H9 (cell line): ENCODE measurements at regions not wholly inside any gene's neighbourhood (a gene's known extent, or its start where the extent isn't known, plus 50 kb on each side); places are given as distances from the start of the nearest gene placed in this dataset.

ENCODE experiments used
- DNase-seq: peaks from one replicate; pipeline ENCODE4 v3.0.0-alpha.2; 2017
- H2AFZ ChIP-seq: one replicate; pipeline ENCODE4 v1.6.1; 2013; ENCODE audit warnings: mild to moderate bottlenecking, low read length, control low read depth, moderate library complexity
- H2AK5ac ChIP-seq: 2 replicates; pipeline ENCODE4 v1.6.1; 2013; ENCODE audit warnings: low read length, control low read depth, mixed read lengths; ENCODE audit not compliant: insufficient read length
- H2BK120ac ChIP-seq: one replicate; pipeline ENCODE4 v1.6.1; 2013; ENCODE audit warnings: low read depth, mild to moderate bottlenecking, low read length, control low read depth, inconsistent platforms; ENCODE audit not compliant: poor library complexity, severe bottlenecking
- H2BK12ac ChIP-seq: 2 replicates; pipeline ENCODE4 v1.6.1; 2013; ENCODE audit warnings: low read length, control low read depth, mixed read lengths, low read depth; ENCODE audit not compliant: insufficient read length
- H2BK15ac ChIP-seq: 2 replicates; pipeline ENCODE4 v1.6.1; 2013; ENCODE audit warnings: low read depth, low read length, control low read depth
- H2BK20ac ChIP-seq: one replicate; pipeline ENCODE4 v1.6.1; 2013; ENCODE audit warnings: low read depth, mild to moderate bottlenecking, low read length, control low read depth, inconsistent platforms; ENCODE audit not compliant: poor library complexity, severe bottlenecking
- H2BK5ac ChIP-seq: 2 replicates; pipeline ENCODE4 v1.6.1; 2013; ENCODE audit warnings: low read length, control low read depth, mixed read lengths; ENCODE audit not compliant: insufficient read length
- H3K14ac ChIP-seq: 2 replicates; pipeline ENCODE4 v1.6.1; 2013; ENCODE audit warnings: low read length, control low read depth; ENCODE audit not compliant: insufficient read depth
- H3K18ac ChIP-seq: 2 replicates; pipeline ENCODE4 v1.6.1; 2013; ENCODE audit warnings: low read depth, mild to moderate bottlenecking, mixed read lengths, low read length, control low read depth; ENCODE audit not compliant: insufficient read length
- H3K23ac ChIP-seq: 2 replicates; pipeline ENCODE4 v1.6.1; 2013; ENCODE audit warnings: low read length, control low read depth, mixed read lengths, low read depth; ENCODE audit not compliant: insufficient read length
- H3K23me2 ChIP-seq: 2 replicates; pipeline ENCODE4 v1.6.1; 2013; ENCODE audit warnings: low read depth, mild to moderate bottlenecking, mixed read lengths, low read length, control low read depth; ENCODE audit not compliant: insufficient read length, poor library complexity, severe bottlenecking
- H3K27ac ChIP-seq: 2 replicates; pipeline ENCODE4 v1.5.1; 2013; ENCODE audit warnings: low read length, control low read depth, mixed read lengths, low read depth; ENCODE audit not compliant: insufficient read length
- H3K27me3 ChIP-seq: 2 replicates; pipeline ENCODE4 v1.6.1; 2013; ENCODE audit warnings: low read length, control low read depth, inconsistent platforms; ENCODE audit not compliant: insufficient read depth
- H3K4ac ChIP-seq: 2 replicates; pipeline ENCODE4 v1.6.1; 2013; ENCODE audit warnings: low read depth, mild to moderate bottlenecking, control low read depth, inconsistent platforms, low read length, moderate library complexity
- H3K4me1 ChIP-seq: 2 replicates; pipeline ENCODE4 v1.6.1; 2013; ENCODE audit warnings: low read length, control low read depth, inconsistent platforms; ENCODE audit not compliant: insufficient read depth
- H3K4me2 ChIP-seq: 2 replicates; pipeline ENCODE4 v1.6.1; 2013; ENCODE audit warnings: low read length, control low read depth, mixed read lengths; ENCODE audit not compliant: insufficient read length, insufficient read depth
- H3K56ac ChIP-seq: 2 replicates; pipeline ENCODE4 v1.6.1; 2013; ENCODE audit warnings: low read depth, mild to moderate bottlenecking, mixed read lengths, low read length, control low read depth; ENCODE audit not compliant: insufficient read length
- H3K79me1 ChIP-seq: 2 replicates; pipeline ENCODE4 v1.6.1; 2013; ENCODE audit warnings: low read depth, mild to moderate bottlenecking, moderate library complexity, low read length, control low read depth, inconsistent platforms; ENCODE audit not compliant: insufficient read depth, poor library complexity, severe bottlenecking
- H3K79me2 ChIP-seq: 2 replicates; pipeline ENCODE4 v1.6.1; 2013; ENCODE audit warnings: low read length, control low read depth, inconsistent platforms; ENCODE audit not compliant: insufficient read depth
- H3K9ac ChIP-seq: 2 replicates; pipeline ENCODE4 v1.6.1; 2013; ENCODE audit warnings: low read length, control low read depth, mixed read lengths; ENCODE audit not compliant: insufficient read length; ENCODE audit errors: extremely low read depth
- H3K9me3 ChIP-seq: one replicate; pipeline ENCODE4 v1.6.1; 2013; ENCODE audit warnings: low read depth, low read length, inconsistent platforms; ENCODE audit not compliant: control insufficient read depth
- H3T11ph ChIP-seq: one replicate; pipeline ENCODE4 v1.6.1; 2013; ENCODE audit warnings: mild to moderate bottlenecking, low read length, control low read depth, inconsistent platforms
- H4K20me1 ChIP-seq: one replicate; pipeline ENCODE4 v1.6.1; 2013; ENCODE audit not compliant: control insufficient read depth, insufficient read length, insufficient read depth
- H4K5ac ChIP-seq: 2 replicates; pipeline ENCODE4 v1.6.1; 2013; ENCODE audit warnings: low read depth, mild to moderate bottlenecking, mixed read lengths, low read length, control low read depth; ENCODE audit not compliant: insufficient read length
- H4K8ac ChIP-seq: replicated peaks from 2 replicates; pipeline ENCODE4 v1.6.1; 2013; ENCODE audit warnings: low read length, control low read depth, mixed read lengths, low read depth; ENCODE audit not compliant: insufficient read length
- H4K91ac ChIP-seq: 2 replicates; pipeline ENCODE4 v1.6.1; 2013; ENCODE audit warnings: low read depth, mild to moderate bottlenecking, moderate library complexity, mixed read lengths, low read length, control low read depth; ENCODE audit not compliant: insufficient read length
- H3K27ac Mint-ChIP-seq, 3 experiments: 2 replicates in 2 of 3; 3 replicates in 1 of 3; pipeline ENCODE4 v1.8.0; 2020 to 2021; ENCODE audit warnings: mixed read lengths in 3 of 3, mild to moderate bottlenecking in 1 of 3, moderate library complexity in 1 of 3
- H3K27me3 Mint-ChIP-seq: 2 replicates; pipeline ENCODE4 v1.8.0; 2021; ENCODE audit warnings: low read depth, mild to moderate bottlenecking, moderate library complexity, mixed read lengths
- H3K36me3 Mint-ChIP-seq, 3 experiments: 2 replicates in 2 of 3; 3 replicates in 1 of 3; pipeline ENCODE4 v1.8.0; 2020 to 2021; ENCODE audit warnings: low read depth in 3 of 3, mixed read lengths in 3 of 3; ENCODE audit not compliant: insufficient read depth in 1 of 3
- H3K4me1 Mint-ChIP-seq, 2 experiments: 2 replicates each; pipeline ENCODE4 v1.8.0; 2020; ENCODE audit warnings: mixed read lengths in 2 of 2
- H3K4me3 Mint-ChIP-seq, 2 experiments: 2 replicates in 1 of 2; 3 replicates in 1 of 2; pipeline ENCODE4 v1.8.0; 2020 to 2021; ENCODE audit warnings: mild to moderate bottlenecking in 2 of 2, mixed read lengths in 2 of 2, moderate library complexity in 1 of 2
- H3K9me3 Mint-ChIP-seq, 2 experiments: 2 replicates in 1 of 2; 3 replicates in 1 of 2; pipeline ENCODE4 v1.8.0; 2020; ENCODE audit warnings: mild to moderate bottlenecking in 2 of 2, mixed read lengths in 2 of 2, moderate library complexity in 1 of 2
- CTCF ChIP-seq: fragments of 200-600 bp; sonication (generic); conservative IDR thresholded peaks from 3 replicates; pipeline ENCODE4 v1.8.0; 2021; ENCODE audit warnings: antibody characterized with exemption, mild to moderate bottlenecking
- WGBS: extraction: QIAGEN DNeasy Blood & Tissue Kit; methylation state at CpG from one replicate; pipeline ENCODE4 v1.1.7; 2013; ENCODE audit warnings: missing lambda C conversion rate, low lambda C conversion rate, mixed read lengths; ENCODE audit not compliant: insufficient read length; ENCODE audit errors: extremely low coverage; 5-methylcytosine and 5-hydroxymethylcytosine counted together

GRCh38 chr10:61031341-61031740, 87.4 kb upstream of the RHOBTB1 start:
- Mint-ChIP-seq H3K4me3 (no peak overlapping the region), H3K9me3 (no peaks in the 10 kb centered on the region), H3K36me3 (peaks cover 0 to 8% (median 4%) of the 10 kb centered on the region in 3 experiments; a peak in 4 of 7 replicates), H3K27ac (no peak overlapping the region), H3K27me3 (no peaks in the 10 kb centered on the region; the same call in 1 of the 2 replicates), H3K4me1 (peaks cover 20 to 23% of the 10 kb centered on the region in 2 experiments)
- Histone ChIP-seq H3K79me2 (no peaks in the 10 kb centered on the region), H3K14ac (no peak overlapping the region), H3K9me3 (no peaks in the 10 kb centered on the region), H2AK5ac (no peak overlapping the region), H3K23me2 (no peaks in the 10 kb centered on the region), H3K18ac (no peak overlapping the region), H2AFZ (no peak overlapping the region), H2BK120ac (no peak overlapping the region), H3K4me2 (no peak overlapping the region), H2BK15ac (no peak overlapping the region), H2BK12ac (no peak overlapping the region), H2BK5ac (no peak overlapping the region), H4K20me1 (no peaks in the 10 kb centered on the region), H3K27ac (no peak overlapping the region), H3K9ac (no peak overlapping the region), H3K4me1 (peaks cover under 1% of the 10 kb centered on the region; the same call in 1 of the 2 replicates), H3K4ac (no peak overlapping the region), H3K27me3 (no peaks in the 10 kb centered on the region), H3K56ac (no peak overlapping the region), H2BK20ac (no peak overlapping the region), H3T11ph (no peak overlapping the region), H4K5ac (no peak overlapping the region), H3K79me1 (no peaks in the 10 kb centered on the region), H4K91ac (no peak overlapping the region), H3K23ac (no peak overlapping the region), H4K8ac (no peak overlapping the region)
- DNase-seq, result no peak
- no CpG with 5 or more reads among the region's 3 CpGs for WGBS
- no peak for TF ChIP-seq CTCF
